Urinary bladder (tissue), 3 donors: ENCODE measurements at regions not wholly inside any gene's neighbourhood (a gene's known extent, or its start where the extent isn't known, plus 50 kb on each side); places are given as distances from the start of the nearest gene placed in this dataset.

Experiments used
- DNase-seq: peaks from one replicate; pipeline ENCODE4 v3.0.0-alpha.2; 2015; ENCODE audit errors: extremely low spot score
- H3K27ac ChIP-seq: one replicate; pipeline ENCODE4 v1.5.1; 2013; ENCODE audit warnings: low read depth, mild to moderate bottlenecking, moderate library complexity
- H3K36me3 ChIP-seq: one replicate; pipeline ENCODE4 v1.6.1; 2013; ENCODE audit warnings: mild to moderate bottlenecking, moderate library complexity; ENCODE audit not compliant: insufficient read depth
- H3K4me1 ChIP-seq: one replicate; pipeline ENCODE4 v1.6.1; 2013; ENCODE audit warnings: mild to moderate bottlenecking, moderate library complexity; ENCODE audit not compliant: insufficient read depth
- H3K4me3 ChIP-seq: one replicate; pipeline ENCODE4 v1.5.1; 2013; ENCODE audit warnings: low read depth, low read length
- WGBS: extraction: QIAGEN DNeasy Blood & Tissue Kit; methylation state at CpG from one replicate; pipeline ENCODE4 v1.1.7; 2013; 5-methylcytosine and 5-hydroxymethylcytosine counted together
- donor health status: healthy with polysubstance abuse.
- donor health status: healthy.

DNA sequence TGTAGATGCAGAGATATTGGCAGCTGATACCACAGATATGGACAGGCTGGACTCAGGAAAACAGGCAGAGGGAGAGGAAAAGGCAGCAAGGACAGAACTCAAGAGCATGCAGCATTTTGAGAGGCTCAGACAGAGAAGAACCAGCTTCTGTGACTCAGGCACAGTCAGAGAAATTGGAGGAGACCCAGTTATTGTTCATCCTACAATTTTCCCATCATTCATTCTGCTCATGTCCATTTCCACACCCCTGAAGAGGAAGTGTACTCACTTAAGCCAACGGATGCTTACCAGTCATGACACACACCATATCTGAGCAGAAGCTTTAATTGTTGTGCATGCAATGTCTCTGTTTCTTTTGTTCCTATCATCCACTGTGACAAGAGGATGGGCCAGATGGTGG lies 359.8 kb upstream of the HTR2A start:
- DNase-seq, result no peak
- H3K4me1 ChIP-seq, result no peaks in the 10 kb centered on the region
- no peaks in the 10 kb centered on the region for H3K36me3 ChIP-seq
- no peak overlapping the region for H3K27ac ChIP-seq
- H3K4me3 ChIP-seq, result no peak overlapping the region
- 66% methylated on average over 1 of the region's 1 CpG for WGBS

DNA sequence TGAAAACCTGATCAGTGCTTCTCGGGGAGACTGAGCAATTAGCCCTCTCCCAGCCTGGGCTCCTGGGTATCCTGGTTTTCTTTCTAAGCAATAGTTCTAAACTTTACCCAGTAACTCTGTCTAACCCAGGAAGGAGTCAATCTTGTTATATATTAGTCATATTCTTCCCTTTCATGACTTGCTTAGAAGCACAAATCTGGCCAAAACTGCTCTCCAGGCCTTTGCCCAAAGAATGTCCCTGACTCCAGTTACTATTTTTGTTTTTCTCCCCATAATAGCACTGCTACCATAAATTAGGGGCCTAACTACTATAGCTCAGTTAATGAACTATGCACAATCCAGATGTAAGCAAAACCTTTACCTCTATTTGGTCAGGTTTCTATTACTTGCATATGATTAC lies 355.8 kb upstream of the HTR2A start:
- 93% methylated on average over 1 of the region's 1 CpG for WGBS
- Histone ChIP-seq H3K27ac (no peak overlapping the region), H3K36me3 (no peaks in the 10 kb centered on the region), H3K4me3 (no peak overlapping the region), H3K4me1 (no peaks in the 10 kb centered on the region)
- DNase-seq, result no peak

DNA sequence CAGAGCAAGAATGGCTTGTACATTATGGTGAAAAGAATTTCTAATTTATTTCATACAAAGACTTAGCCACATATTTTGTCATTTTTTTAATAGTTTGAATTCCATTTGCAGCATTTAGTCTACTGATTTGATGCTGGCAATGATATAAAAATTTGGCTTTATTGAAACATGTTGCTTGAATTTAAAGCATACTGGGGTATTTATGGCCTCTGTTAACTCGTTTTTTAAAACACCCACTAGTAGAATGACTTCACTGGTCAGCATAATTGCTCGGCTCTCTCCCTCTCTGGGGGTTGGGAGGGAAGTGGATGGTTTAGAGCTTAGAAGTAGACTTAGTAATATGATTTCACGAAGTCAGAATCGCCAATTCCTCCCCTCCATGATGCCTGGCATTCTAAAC lies 354.9 kb upstream of the HTR2A start:
- Histone ChIP-seq H3K36me3 (no peaks in the 10 kb centered on the region), H3K4me1 (no peaks in the 10 kb centered on the region), H3K4me3 (no peak overlapping the region), H3K27ac (no peak overlapping the region)
- no peak for DNase-seq
- 70% methylated on average over 4 of the region's 4 CpGs for WGBS

DNA sequence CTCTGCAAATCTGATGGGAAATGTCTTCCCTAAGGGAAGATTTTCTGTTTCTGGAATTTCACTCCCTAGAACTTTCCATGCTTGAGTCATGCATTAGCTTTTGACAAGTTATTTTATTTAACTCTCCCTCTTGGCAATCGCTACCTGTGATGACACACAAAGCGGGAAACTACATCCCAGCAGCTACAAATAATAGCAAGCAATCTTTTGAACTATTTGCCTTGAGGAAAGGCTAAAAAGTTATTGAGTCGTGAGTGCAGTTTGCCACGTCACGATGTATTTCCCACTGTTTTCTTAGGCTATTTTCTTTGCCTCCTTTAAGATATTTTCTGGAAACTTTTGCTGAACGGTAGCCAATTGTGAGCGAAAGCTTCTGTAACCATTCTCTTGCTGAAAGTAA lies 353.3 kb upstream of the HTR2A start:
- no peak overlapping the region for H3K4me3 ChIP-seq
- no peak for DNase-seq

DNA sequence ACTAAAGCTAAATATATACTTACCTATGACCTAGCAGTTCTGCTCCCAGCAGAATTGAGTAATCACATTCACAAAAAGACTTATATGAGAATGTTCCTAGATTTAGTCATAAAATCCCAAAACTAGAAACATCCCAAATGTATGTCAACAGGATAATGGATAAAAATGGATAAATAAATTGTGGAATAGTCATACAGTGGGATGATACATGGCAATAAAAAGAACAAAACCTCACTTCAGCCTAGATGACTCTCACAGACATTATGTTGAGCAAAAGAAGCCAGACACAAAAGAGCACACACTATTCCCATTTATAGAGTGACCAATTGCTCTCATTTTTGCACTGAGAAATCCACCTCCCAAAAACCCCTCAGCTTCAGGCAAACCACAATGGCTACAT lies 352.4 kb upstream of the HTR2A start:
- Histone ChIP-seq H3K4me1 (no peaks in the 10 kb centered on the region), H3K36me3 (no peaks in the 10 kb centered on the region), H3K4me3 (no peak overlapping the region), H3K27ac (no peak overlapping the region)
- no peak for DNase-seq

More for the DNA sequence above, 353.3 kb upstream of the HTR2A start:
- H3K36me3 ChIP-seq, result no peaks in the 10 kb centered on the region
- WGBS, result 60% methylated on average over 7 of the region's 7 CpGs
- no peak overlapping the region for H3K27ac ChIP-seq
- H3K4me1 ChIP-seq, result no peaks in the 10 kb centered on the region

DNA sequence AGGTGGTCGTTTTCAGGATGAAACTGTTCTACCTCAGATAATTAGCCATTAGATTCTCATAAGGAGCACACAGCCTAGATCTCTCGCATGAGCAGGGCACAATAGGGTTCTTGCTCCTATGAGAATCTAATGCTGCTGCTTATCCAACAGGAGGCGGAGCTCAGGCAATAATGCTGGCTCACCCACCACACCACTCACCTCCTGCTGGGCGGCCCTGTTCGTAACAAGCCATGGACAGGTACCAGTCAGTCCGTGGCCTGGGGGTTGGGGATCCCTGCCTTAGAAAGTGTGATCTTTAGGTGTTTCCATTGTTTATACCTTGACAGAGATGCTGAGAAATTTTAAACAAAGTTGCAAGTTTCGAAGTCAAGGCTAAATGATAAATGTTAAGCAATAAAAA lies 344.6 kb upstream of the HTR2A start:
- H3K27ac ChIP-seq, result no peak overlapping the region
- no peaks in the 10 kb centered on the region for H3K4me1 ChIP-seq
- H3K36me3 ChIP-seq, result no peaks in the 10 kb centered on the region
- H3K4me3 ChIP-seq, result no peak overlapping the region
- 87% methylated on average over 7 of the region's 7 CpGs for WGBS
- DNase-seq, result no peak

DNA sequence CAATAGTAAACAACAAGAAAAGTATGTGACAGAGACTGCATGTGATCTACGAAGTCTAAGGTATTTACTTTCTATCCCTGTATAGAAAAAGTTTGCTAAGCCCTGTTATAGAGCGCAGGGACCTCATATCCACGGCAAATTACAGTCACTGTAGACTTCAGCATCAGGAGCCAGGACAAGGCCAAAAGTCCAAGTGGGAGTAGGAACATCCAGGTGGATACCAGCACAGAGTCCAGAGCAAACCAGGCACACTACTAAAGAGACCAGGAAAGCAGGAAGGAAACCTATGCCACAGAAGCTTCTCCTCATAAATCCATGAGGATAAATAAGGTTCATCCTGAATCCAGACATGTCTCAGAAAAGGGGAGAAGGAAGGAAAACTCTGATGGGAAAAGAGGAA lies 342.2 kb upstream of the HTR2A start:
- Histone ChIP-seq H3K4me1 (no peaks in the 10 kb centered on the region), H3K4me3 (no peak overlapping the region), H3K27ac (no peak overlapping the region), H3K36me3 (no peaks in the 10 kb centered on the region)
- 92% methylated on average over 3 of the region's 3 CpGs for WGBS
- DNase-seq, result no peak

DNA sequence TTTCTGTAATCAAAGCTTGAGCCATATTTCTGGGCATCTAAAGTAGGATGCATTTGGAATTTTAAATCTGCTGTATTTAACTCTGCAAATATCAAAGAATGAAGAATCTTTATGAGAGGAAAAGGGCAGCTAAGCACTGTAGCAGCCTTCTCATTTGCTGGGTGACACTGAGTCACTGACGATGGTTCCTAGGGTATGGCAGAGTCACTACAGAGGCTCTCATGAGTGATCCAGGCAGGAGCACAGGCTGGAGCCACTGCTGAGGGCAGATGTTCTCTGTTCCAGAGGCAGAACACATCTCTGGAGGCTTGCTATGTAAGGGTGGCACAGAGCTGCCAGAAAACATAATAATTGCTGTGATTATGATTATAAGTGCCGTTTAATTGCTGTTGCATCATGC lies 340.7 kb upstream of the HTR2A start:
- H3K36me3 ChIP-seq, result no peaks in the 10 kb centered on the region
- no peak for DNase-seq
- H3K27ac ChIP-seq, result no peak overlapping the region
- no peak overlapping the region for H3K4me3 ChIP-seq
- no peaks in the 10 kb centered on the region for H3K4me1 ChIP-seq
- whole genome bisulfite sequencing, result 65% methylated on average over 2 of the region's 2 CpGs

GRCh38 chr13:47233734-47234133 lies 336.9 kb upstream of the HTR2A start:
- H3K27ac ChIP-seq, result no peak overlapping the region
- no peaks in the 10 kb centered on the region for H3K36me3 ChIP-seq
- no peak overlapping the region for H3K4me3 ChIP-seq
- WGBS, result 58% methylated on average over 1 of the region's 1 CpG
- DNase-seq, result no peak
- H3K4me1 ChIP-seq, result no peaks in the 10 kb centered on the region

GRCh38 chr13:47232516-47232915 lies 335.7 kb upstream of the HTR2A start:
- Histone ChIP-seq H3K36me3 (no peaks in the 10 kb centered on the region), H3K4me1 (no peaks in the 10 kb centered on the region), H3K4me3 (no peak overlapping the region), H3K27ac (no peak overlapping the region)
- 81% methylated on average over 4 of the region's 4 CpGs for WGBS
- no peak for DNase-seq

DNA sequence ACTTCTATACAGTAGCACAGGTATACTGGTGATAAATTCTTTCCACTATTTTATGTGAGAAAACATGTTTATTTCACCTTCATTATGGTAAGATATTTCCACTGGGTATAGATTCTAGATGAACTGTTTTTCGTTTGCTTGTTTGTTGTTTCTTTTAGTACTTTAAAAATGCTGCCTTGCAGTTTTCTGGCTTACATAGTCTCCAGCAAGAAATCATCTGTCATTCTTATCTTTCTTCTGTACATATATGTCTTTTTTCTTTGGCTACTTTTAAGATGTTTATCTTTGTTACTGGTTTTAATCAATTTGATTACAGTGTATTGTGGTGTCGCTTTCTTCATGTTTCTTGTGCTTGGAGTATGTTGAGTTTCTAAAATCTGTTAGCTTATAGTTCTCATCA lies 333.3 kb upstream of the HTR2A start:
- Histone ChIP-seq H3K4me1 (no peaks in the 10 kb centered on the region), H3K27ac (no peak overlapping the region), H3K4me3 (no peak overlapping the region), H3K36me3 (no peaks in the 10 kb centered on the region)
- DNase-seq, result no peak
- WGBS, result 75% methylated on average over 2 of the region's 2 CpGs

DNA sequence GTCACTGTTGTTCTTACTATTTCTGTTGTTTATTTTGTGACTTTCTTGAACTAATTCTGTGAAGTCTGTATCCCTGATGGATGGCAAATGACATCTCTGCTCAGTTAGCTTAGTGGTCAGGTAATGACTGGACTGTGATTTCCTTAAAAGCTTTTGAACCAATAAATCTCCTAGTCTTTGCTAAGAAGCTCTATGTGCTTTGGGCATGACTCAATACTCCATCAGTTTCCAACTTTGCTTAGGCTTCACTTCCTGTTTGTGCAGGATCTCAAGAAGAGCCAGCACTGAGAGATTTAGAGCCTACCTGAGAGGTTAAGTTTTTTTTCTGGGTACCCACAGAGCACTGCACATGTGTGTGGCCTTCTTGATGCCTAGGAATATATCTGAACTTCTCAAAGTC lies 329.7 kb upstream of the HTR2A start:
- Histone ChIP-seq H3K36me3 (no peaks in the 10 kb centered on the region), H3K4me1 (no peaks in the 10 kb centered on the region), H3K27ac (no peak overlapping the region), H3K4me3 (no peak overlapping the region)
- DNase-seq, result no peak

GRCh38 chr13:47220453-47221140 lies 323.7 kb upstream of the HTR2A start:
- Histone ChIP-seq H3K27ac (no peak overlapping the region), H3K4me1 (no peaks in the 10 kb centered on the region), H3K36me3 (no peaks in the 10 kb centered on the region), H3K4me3 (no peak overlapping the region)
- 68% methylated on average over 3 of the region's 3 CpGs for WGBS
- DNase-seq, result no peak

DNA sequence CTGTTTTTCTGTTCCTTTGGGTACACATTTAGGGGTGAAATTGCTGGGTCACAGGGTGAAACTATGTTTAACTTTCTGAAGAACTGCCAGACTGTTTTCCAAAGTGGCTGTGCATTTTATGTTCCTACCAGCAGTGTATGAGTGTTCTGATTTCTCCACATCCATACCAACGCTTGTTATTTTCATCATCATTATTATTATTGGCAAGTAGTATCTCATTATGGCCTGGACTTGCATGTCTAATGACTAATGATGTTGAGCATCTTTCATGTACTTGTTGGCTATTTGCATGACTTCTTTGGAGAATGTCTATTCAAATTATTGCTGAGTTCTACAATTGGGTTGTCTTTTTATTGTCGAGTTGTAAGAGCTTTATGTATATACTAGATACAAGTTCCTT lies 321.8 kb upstream of the HTR2A start:
- no peak overlapping the region for H3K4me3 ChIP-seq
- H3K36me3 ChIP-seq, result no peaks in the 10 kb centered on the region
- no peak for DNase-seq
- WGBS, result 92% methylated on average over 2 of the region's 2 CpGs
- H3K4me1 ChIP-seq, result no peaks in the 10 kb centered on the region
- no peak overlapping the region for H3K27ac ChIP-seq

DNA sequence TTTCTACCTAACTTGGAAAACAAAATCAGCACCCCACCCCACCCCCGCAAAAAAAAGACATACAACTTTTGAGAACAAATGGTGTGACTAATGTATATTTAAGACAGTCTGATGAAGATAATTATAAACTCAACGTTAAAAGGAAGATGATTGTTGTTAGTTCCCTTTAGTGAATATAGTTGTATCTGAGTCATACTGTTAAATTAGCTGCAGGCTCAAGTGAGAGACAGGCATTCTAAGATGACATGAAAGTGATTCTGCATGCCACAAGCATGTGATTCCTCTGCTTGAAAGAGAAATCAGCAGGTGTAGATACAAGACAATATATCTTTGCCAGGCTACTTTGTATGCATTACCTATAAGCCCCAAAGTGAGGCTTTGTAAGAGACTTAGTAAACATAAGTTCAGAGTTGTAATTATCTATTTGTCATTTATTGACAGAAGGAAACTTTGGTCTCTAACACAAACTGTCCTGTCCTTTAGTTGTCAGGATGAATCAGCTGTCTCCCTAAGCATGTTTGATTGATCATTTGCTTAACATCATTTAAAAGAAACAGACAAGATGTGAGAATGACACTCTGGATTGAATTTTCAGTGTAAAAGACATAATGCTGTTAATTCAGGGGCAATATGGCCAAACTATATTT lies 319.4 kb upstream of the HTR2A start:
- Histone ChIP-seq H3K36me3 (no peaks in the 10 kb centered on the region), H3K4me1 (no peaks in the 10 kb centered on the region), H3K27ac (no peak overlapping the region), H3K4me3 (no peak overlapping the region)
- DNase-seq, result no peak
- WGBS, result 70% methylated on average over 2 of the region's 2 CpGs
